ENCODE measurements at regions not wholly inside any gene's neighbourhood (a gene's known extent, or its start where the extent isn't known, plus 50 kb on each side); places are given as distances from the start of the nearest gene placed in this dataset.
A peak's percentile ranks its signal among the peaks of the same experiment; 100 is the strongest.
"Not testable (repeated sequence)": the region's sequence is repeated elsewhere in the genome, so short reads cannot be mapped to it uniquely, and the experiment has no call there.

- TF ChIP-seq EZH2 (IDR thresholded peaks at IDR 0.05; ENCODE audit: borderline replicate concordance, low read length) = no peak
- TF ChIP-seq, protein P1, sequence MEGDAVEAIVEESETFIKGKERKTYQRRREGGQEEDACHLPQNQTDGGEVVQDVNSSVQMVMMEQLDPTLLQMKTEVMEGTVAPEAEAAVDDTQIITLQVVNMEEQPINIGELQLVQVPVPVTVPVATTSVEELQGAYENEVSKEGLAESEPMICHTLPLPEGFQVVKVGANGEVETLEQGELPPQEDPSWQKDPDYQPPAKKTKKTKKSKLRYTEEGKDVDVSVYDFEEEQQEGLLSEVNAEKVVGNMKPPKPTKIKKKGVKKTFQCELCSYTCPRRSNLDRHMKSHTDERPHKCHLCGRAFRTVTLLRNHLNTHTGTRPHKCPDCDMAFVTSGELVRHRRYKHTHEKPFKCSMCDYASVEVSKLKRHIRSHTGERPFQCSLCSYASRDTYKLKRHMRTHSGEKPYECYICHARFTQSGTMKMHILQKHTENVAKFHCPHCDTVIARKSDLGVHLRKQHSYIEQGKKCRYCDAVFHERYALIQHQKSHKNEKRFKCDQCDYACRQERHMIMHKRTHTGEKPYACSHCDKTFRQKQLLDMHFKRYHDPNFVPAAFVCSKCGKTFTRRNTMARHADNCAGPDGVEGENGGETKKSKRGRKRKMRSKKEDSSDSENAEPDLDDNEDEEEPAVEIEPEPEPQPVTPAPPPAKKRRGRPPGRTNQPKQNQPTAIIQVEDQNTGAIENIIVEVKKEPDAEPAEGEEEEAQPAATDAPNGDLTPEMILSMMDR (IDR thresholded peaks at IDR 0.05; ENCODE audit: low read length) = no peak
- H3K27ac ChIP-seq (ENCODE audit: low read depth, low read length, poor library complexity, severe bottlenecking) = no peak overlapping the region
- no peak overlapping the region for H2AFZ ChIP-seq (ENCODE audit: low read length)
- H3K9me2 ChIP-seq (ENCODE audit: low read depth, low read length) = no peaks in the 10 kb centered on the region
- H3K9me3 ChIP-seq (ENCODE audit: low read length) = no peaks in the 10 kb centered on the region
- H3K27me3 ChIP-seq (ENCODE audit: insufficient read depth, low read length) = no peaks in the 10 kb centered on the region
- H3K4me1 ChIP-seq (ENCODE audit: insufficient read depth, low read length, severe bottlenecking) = peaks cover 8% of the 10 kb centered on the region
- H3K4me3 ChIP-seq (ENCODE audit: low read depth, low read length, poor library complexity, severe bottlenecking) = no peak overlapping the region
- no peak overlapping the region for H3K9ac ChIP-seq (ENCODE audit: low read length)
- no peaks in the 10 kb centered on the region for H3F3A ChIP-seq (ENCODE audit: insufficient read depth, low read length)
- H3K79me2 ChIP-seq (ENCODE audit: insufficient read depth, low read length) = no peaks in the 10 kb centered on the region
- no peaks in the 10 kb centered on the region for H4K20me1 ChIP-seq (ENCODE audit: insufficient read depth, low read length)
- no peaks in the 10 kb centered on the region for H3K36me3 ChIP-seq (ENCODE audit: insufficient read depth, low read length)
- H3K4me2 ChIP-seq (ENCODE audit: low read length) = no peak overlapping the region
Measured at GRCh38 chr14:71165121-71166031, 258.1 kb downstream of the PCNX1 start.

GRCh38 chr14:71166180-71166837, 259.1 kb downstream of the PCNX1 start:
- Histone ChIP-seq H3F3A (ENCODE audit: insufficient read depth, low read length) (no peaks in the 10 kb centered on the region), H3K4me1 (ENCODE audit: insufficient read depth, low read length, severe bottlenecking) (peaks cover 8% of the 10 kb centered on the region), H3K36me3 (ENCODE audit: insufficient read depth, low read length) (no peaks in the 10 kb centered on the region), H3K4me3 (ENCODE audit: low read depth, low read length, poor library complexity, severe bottlenecking) (no peak overlapping the region), H3K27me3 (ENCODE audit: insufficient read depth, low read length) (no peaks in the 10 kb centered on the region), H3K9me2 (ENCODE audit: low read depth, low read length) (no peaks in the 10 kb centered on the region), H4K20me1 (ENCODE audit: insufficient read depth, low read length) (no peaks in the 10 kb centered on the region), H2AFZ (ENCODE audit: low read length) (no peak overlapping the region), H3K4me2 (ENCODE audit: low read length) (no peak overlapping the region), H3K9ac (ENCODE audit: low read length) (no peak overlapping the region), H3K9me3 (ENCODE audit: low read length) (no peaks in the 10 kb centered on the region), H3K27ac (ENCODE audit: low read depth, low read length, poor library complexity, severe bottlenecking) (no peak overlapping the region), H3K79me2 (ENCODE audit: insufficient read depth, low read length) (no peaks in the 10 kb centered on the region)
- TF ChIP-seq, protein P1 (IDR thresholded peaks at IDR 0.05; ENCODE audit: low read length) = peak; percentile 57
- TF ChIP-seq EZH2 (IDR thresholded peaks at IDR 0.05; ENCODE audit: borderline replicate concordance, low read length) = no peak

- H2AFZ ChIP-seq (ENCODE audit: low read length); H3K9me2 ChIP-seq (ENCODE audit: low read depth, low read length); H4K20me1 ChIP-seq (ENCODE audit: insufficient read depth, low read length); H3K9ac ChIP-seq (ENCODE audit: low read length); H3K36me3 ChIP-seq (ENCODE audit: insufficient read depth, low read length); H3K9me3 ChIP-seq (ENCODE audit: low read length); H3K4me2 ChIP-seq (ENCODE audit: low read length); H3F3A ChIP-seq (ENCODE audit: insufficient read depth, low read length); H3K27ac ChIP-seq (ENCODE audit: low read depth, low read length, poor library complexity, severe bottlenecking); H3K27me3 ChIP-seq (ENCODE audit: insufficient read depth, low read length); H3K4me3 ChIP-seq (ENCODE audit: low read depth, low read length, poor library complexity, severe bottlenecking); H3K79me2 ChIP-seq (ENCODE audit: insufficient read depth, low read length); H3K4me1 ChIP-seq (ENCODE audit: insufficient read depth, low read length, severe bottlenecking): not testable (repeated sequence)
Measured at GRCh38 chr14:71167325-71167950, 260.2 kb downstream of the PCNX1 start.

GRCh38 chr14:71168161-71168560, 260.9 kb downstream of the PCNX1 start:
- not testable (repeated sequence) for H3K27me3 ChIP-seq (ENCODE audit: insufficient read depth, low read length); H3K9me3 ChIP-seq (ENCODE audit: low read length); H3K36me3 ChIP-seq (ENCODE audit: insufficient read depth, low read length); H3K27ac ChIP-seq (ENCODE audit: low read depth, low read length, poor library complexity, severe bottlenecking); H3F3A ChIP-seq (ENCODE audit: insufficient read depth, low read length); H3K4me1 ChIP-seq (ENCODE audit: insufficient read depth, low read length, severe bottlenecking); H2AFZ ChIP-seq (ENCODE audit: low read length); H4K20me1 ChIP-seq (ENCODE audit: insufficient read depth, low read length); H3K79me2 ChIP-seq (ENCODE audit: insufficient read depth, low read length); H3K9me2 ChIP-seq (ENCODE audit: low read depth, low read length)
- peak overlapping the region; percentile 60 for H3K4me3 ChIP-seq (ENCODE audit: low read depth, low read length, poor library complexity, severe bottlenecking)
- H3K9ac ChIP-seq (ENCODE audit: low read length) = peak overlapping the region; percentile 51; the same call in 1 of the 2 replicates
- peak overlapping the region; percentile 66 for H3K4me2 ChIP-seq (ENCODE audit: low read length)

All from OCI-LY1 (cell line).